ENCODE measurements at regions not wholly inside any gene's neighbourhood (a gene's known extent, or its start where the extent isn't known, plus 50 kb on each side); places are given as distances from the start of the nearest gene placed in this dataset.

DNA sequence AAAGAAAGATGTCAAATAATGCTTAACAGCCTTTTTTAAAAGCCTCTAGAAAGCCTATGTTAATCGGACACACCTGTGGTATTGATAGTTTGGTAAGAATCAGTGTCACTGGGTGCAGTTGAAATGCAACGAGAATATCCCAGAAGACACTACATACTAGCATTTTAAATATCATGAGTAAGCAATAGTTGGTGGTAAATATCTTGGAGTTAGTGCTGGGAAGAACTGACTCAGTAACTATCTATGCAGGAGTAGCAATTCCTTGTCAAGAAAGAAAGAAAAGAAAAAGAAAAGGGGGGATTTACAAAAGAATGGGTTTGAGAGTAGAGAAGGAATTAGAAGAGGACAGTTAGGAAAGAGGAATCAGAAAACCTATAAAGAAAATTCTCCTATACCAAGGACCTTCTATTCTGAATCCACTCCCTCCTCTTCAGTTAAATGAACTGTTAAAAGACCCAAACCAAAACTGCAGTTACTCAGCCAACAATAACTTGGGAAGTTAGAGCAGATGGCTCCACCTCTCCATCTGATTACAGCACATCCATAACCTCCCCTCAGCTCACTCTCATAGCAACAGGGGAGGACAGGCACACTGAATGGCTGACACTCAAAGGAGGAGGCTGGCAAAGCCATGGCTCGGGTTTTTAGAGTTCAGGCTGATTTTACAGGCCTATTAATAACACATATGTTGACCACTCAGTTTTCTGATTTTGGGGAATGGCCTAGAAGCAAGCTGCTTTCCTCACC, 207.6 kb upstream of the MDFIC2 start:
- no peak for TF ChIP-seq CTCF (conservative IDR thresholded peaks at IDR 0.05; ENCODE audit: low read length)
- no peak for TF ChIP-seq EZH2phosphoT487 (IDR thresholded peaks at IDR 0.05; ENCODE audit: borderline replicate concordance, low read depth, low read length)

All from OCI-LY7 (cell line).